Activated CD4-positive, alpha-beta T cell treated with anti-CD3 and anti-CD28 coated beads, Interleukin-2, amount 10 ng/mL, durations not matched to agents 7 days and 5 days (primary cell): ENCODE measurements at regions not wholly inside any gene's neighbourhood (a gene's known extent, or its start where the extent isn't known, plus 50 kb on each side); places are given as distances from the start of the nearest gene placed in this dataset.

ENCODE experiments used
- CTCF ChIA-PET: fragments of 350-600 bp; sonication (Branson Sonifier 250); formaldehyde crosslinking; loops from one replicate; lab custom pipeline; 2021; ENCODE audit warnings: antibody characterized with exemption; lab: Charles Lee
- POLR2A ChIA-PET: fragments of 350-600 bp; sonication (Branson Sonifier 250); formaldehyde crosslinking; loops from one replicate; lab custom pipeline; 2021; ENCODE audit warnings: antibody characterized with exemption; lab: Charles Lee
- DNase-seq: peaks from one replicate; pipeline ENCODE4 v3.0.0-alpha.2; 2020
- H3K27ac Mint-ChIP-seq: one replicate; pipeline ENCODE4 v1.8.0; 2021; ENCODE audit warnings: mild to moderate bottlenecking, moderate library complexity, mixed read lengths
- H3K27me3 Mint-ChIP-seq: one replicate; pipeline ENCODE4 v1.8.0; 2021; ENCODE audit warnings: mixed read lengths
- H3K36me3 Mint-ChIP-seq: one replicate; pipeline ENCODE4 v1.8.0; 2021; ENCODE audit warnings: low read depth, mixed read lengths
- H3K4me1 Mint-ChIP-seq: one replicate; pipeline ENCODE4 v1.8.0; 2021; ENCODE audit warnings: mixed read lengths
- H3K4me3 Mint-ChIP-seq: one replicate; pipeline ENCODE4 v1.8.0; 2021; ENCODE audit warnings: mild to moderate bottlenecking, moderate library complexity, mixed read lengths
- H3K9me3 Mint-ChIP-seq: one replicate; pipeline ENCODE4 v1.8.0; 2021; ENCODE audit warnings: mixed read lengths

- no peaks in the 10 kb centered on the region for H3K9me3 Mint-ChIP-seq
- ChIA-PET POLR2A (interaction anchor here (0.6 kb wide), 1 partner anchor 692 kb away, joined by 5 read pairs; no protein-coding TSS in a partner anchor), CTCF (interaction anchor here (0.6 kb wide), 1 partner anchor 362 kb away, joined by 3 read pairs; no protein-coding TSS in a partner anchor)
- H3K4me1 Mint-ChIP-seq = no peaks in the 10 kb centered on the region
- H3K36me3 Mint-ChIP-seq = no peaks in the 10 kb centered on the region
- DNase-seq = no peak
- H3K4me3 Mint-ChIP-seq = no peak overlapping the region
- peaks cover 10% of the 10 kb centered on the region for H3K27me3 Mint-ChIP-seq
- no peak overlapping the region for H3K27ac Mint-ChIP-seq
Observed at GRCh38 chr15:38864122-38864521, 299.5 kb upstream of the RASGRP1 start.

- Mint-ChIP-seq H3K36me3 (no peaks in the 10 kb centered on the region), H3K27me3 (peaks cover 10% of the 10 kb centered on the region), H3K4me3 (no peak overlapping the region), H3K4me1 (no peaks in the 10 kb centered on the region), H3K9me3 (no peaks in the 10 kb centered on the region), H3K27ac (no peak overlapping the region)
- ChIA-PET POLR2A (no interaction called here), CTCF (no interaction called here)
- no peak for DNase-seq
Observed at GRCh38 chr15:38864827-38865581, 300.4 kb upstream of the RASGRP1 start.

GRCh38 chr15:38867556-38867955 is 302.9 kb upstream of the RASGRP1 start:
- H3K36me3 Mint-ChIP-seq = no peaks in the 10 kb centered on the region
- CTCF ChIA-PET = interaction anchor here (1.2 kb wide), 1 partner anchor 9 kb away, joined by 4 read pairs; no protein-coding TSS in a partner anchor
- no peaks in the 10 kb centered on the region for H3K9me3 Mint-ChIP-seq
- no peak overlapping the region for H3K4me3 Mint-ChIP-seq
- POLR2A ChIA-PET = no interaction called here
- H3K27ac Mint-ChIP-seq = no peak overlapping the region
- no peak for DNase-seq
- peaks cover 7% of the 10 kb centered on the region for H3K27me3 Mint-ChIP-seq
- H3K4me1 Mint-ChIP-seq = no peaks in the 10 kb centered on the region

GRCh38 chr15:38868326-38869114 is 303.9 kb upstream of the RASGRP1 start:
- ChIA-PET POLR2A (no interaction called here), CTCF (interaction anchor here (1.2 kb wide), 1 partner anchor 10 kb away, joined by 4 read pairs; no protein-coding TSS in a partner anchor)
- Mint-ChIP-seq H3K9me3 (no peaks in the 10 kb centered on the region), H3K4me1 (no peaks in the 10 kb centered on the region), H3K27ac (no peak overlapping the region), H3K4me3 (no peak overlapping the region), H3K36me3 (no peaks in the 10 kb centered on the region), H3K27me3 (peaks cover 3% of the 10 kb centered on the region)
- no peak for DNase-seq

GRCh38 chr15:38871638-38872037 is 307.0 kb upstream of the RASGRP1 start:
- Mint-ChIP-seq H3K4me1 (no peaks in the 10 kb centered on the region), H3K27ac (no peak overlapping the region), H3K36me3 (no peaks in the 10 kb centered on the region), H3K4me3 (no peak overlapping the region), H3K27me3 (peaks cover 2% of the 10 kb centered on the region), H3K9me3 (no peaks in the 10 kb centered on the region)
- no peak for DNase-seq
- POLR2A ChIA-PET = no interaction called here
- CTCF ChIA-PET = interaction anchor here (1.0 kb wide), 1 partner anchor 26 kb away, joined by 3 read pairs; no protein-coding TSS in a partner anchor

GRCh38 chr15:38872732-38873131 is 308.1 kb upstream of the RASGRP1 start:
- Mint-ChIP-seq H3K9me3 (no peaks in the 10 kb centered on the region), H3K36me3 (no peaks in the 10 kb centered on the region), H3K27me3 (peaks cover 2% of the 10 kb centered on the region), H3K4me3 (no peak overlapping the region), H3K4me1 (no peaks in the 10 kb centered on the region), H3K27ac (no peak overlapping the region)
- POLR2A ChIA-PET = no interaction called here
- CTCF ChIA-PET = interaction anchor here (0.5 kb wide), 1 partner anchor 43 kb away, joined by 4 read pairs; no protein-coding TSS in a partner anchor
- DNase-seq = no peak

GRCh38 chr15:38873158-38873557 is 308.5 kb upstream of the RASGRP1 start:
- Mint-ChIP-seq H3K4me3 (no peak overlapping the region), H3K9me3 (no peaks in the 10 kb centered on the region), H3K27ac (no peak overlapping the region), H3K36me3 (no peaks in the 10 kb centered on the region), H3K4me1 (no peaks in the 10 kb centered on the region), H3K27me3 (peaks cover 2% of the 10 kb centered on the region)
- CTCF ChIA-PET = interaction anchor here (0.5 kb wide), 1 partner anchor 44 kb away, joined by 4 read pairs; no protein-coding TSS in a partner anchor
- POLR2A ChIA-PET = no interaction called here
- no peak for DNase-seq

GRCh38 chr15:38874464-38874863 is 309.9 kb upstream of the RASGRP1 start:
- no peak overlapping the region for H3K27ac Mint-ChIP-seq
- POLR2A ChIA-PET = no interaction called here
- no peaks in the 10 kb centered on the region for H3K9me3 Mint-ChIP-seq

GRCh38 chr15:38876211-38876610 is 311.6 kb upstream of the RASGRP1 start:
- no peaks in the 10 kb centered on the region for H3K9me3 Mint-ChIP-seq
- no peak for DNase-seq
- POLR2A ChIA-PET = no interaction called here
- no peak overlapping the region for H3K27ac Mint-ChIP-seq
- CTCF ChIA-PET = interaction anchor here (0.6 to 1.5 kb wide), 2 partner anchors 10 to 423 kb away, joined by 3 read pairs; no protein-coding TSS in a partner anchor
- H3K27me3 Mint-ChIP-seq = no peaks in the 10 kb centered on the region
- no peaks in the 10 kb centered on the region for H3K4me1 Mint-ChIP-seq
- no peaks in the 10 kb centered on the region for H3K36me3 Mint-ChIP-seq
- no peak overlapping the region for H3K4me3 Mint-ChIP-seq

More at GRCh38 chr15:38874464-38874863, 309.9 kb upstream of the RASGRP1 start:
- H3K36me3 Mint-ChIP-seq = no peaks in the 10 kb centered on the region
- H3K27me3 Mint-ChIP-seq = peaks cover 2% of the 10 kb centered on the region
- H3K4me3 Mint-ChIP-seq = no peak overlapping the region
- DNase-seq = no peak
- CTCF ChIA-PET = no interaction called here
- H3K4me1 Mint-ChIP-seq = no peaks in the 10 kb centered on the region

- POLR2A ChIA-PET = no interaction called here
- H3K27ac Mint-ChIP-seq = no peak overlapping the region
- no peak for DNase-seq
- H3K36me3 Mint-ChIP-seq = no peaks in the 10 kb centered on the region
- CTCF ChIA-PET = no interaction called here
- no peaks in the 10 kb centered on the region for H3K27me3 Mint-ChIP-seq
- H3K4me3 Mint-ChIP-seq = no peak overlapping the region
- H3K9me3 Mint-ChIP-seq = no peaks in the 10 kb centered on the region
- no peaks in the 10 kb centered on the region for H3K4me1 Mint-ChIP-seq
Observed at GRCh38 chr15:38876621-38877020, 312.0 kb upstream of the RASGRP1 start.

- no peak for DNase-seq
- POLR2A ChIA-PET = no interaction called here
- Mint-ChIP-seq H3K36me3 (no peaks in the 10 kb centered on the region), H3K9me3 (no peaks in the 10 kb centered on the region), H3K27me3 (peaks cover 4% of the 10 kb centered on the region), H3K4me1 (no peaks in the 10 kb centered on the region), H3K27ac (no peak overlapping the region), H3K4me3 (no peak overlapping the region)
- CTCF ChIA-PET = no interaction called here
Observed at GRCh38 chr15:38877471-38877870, 312.9 kb upstream of the RASGRP1 start.

GRCh38 chr15:38878026-38878425 is 313.4 kb upstream of the RASGRP1 start:
- no peak overlapping the region for H3K27ac Mint-ChIP-seq
- DNase-seq = no peak
- H3K4me1 Mint-ChIP-seq = no peaks in the 10 kb centered on the region
- H3K27me3 Mint-ChIP-seq = peaks cover 4% of the 10 kb centered on the region
- H3K9me3 Mint-ChIP-seq = no peaks in the 10 kb centered on the region
- no peaks in the 10 kb centered on the region for H3K36me3 Mint-ChIP-seq
- H3K4me3 Mint-ChIP-seq = no peak overlapping the region
- ChIA-PET POLR2A (no interaction called here), CTCF (no interaction called here)

GRCh38 chr15:38878926-38879325 is 314.3 kb upstream of the RASGRP1 start:
- no peak for DNase-seq
- Mint-ChIP-seq H3K4me3 (no peak overlapping the region), H3K9me3 (no peaks in the 10 kb centered on the region), H3K27ac (no peak overlapping the region), H3K4me1 (peaks cover 1% of the 10 kb centered on the region), H3K36me3 (no peaks in the 10 kb centered on the region), H3K27me3 (peaks cover 4% of the 10 kb centered on the region)
- ChIA-PET POLR2A (no interaction called here), CTCF (no interaction called here)
